SU-DHL-6 (cell line): ENCODE measurements at regions not wholly inside any gene's neighbourhood (a gene's known extent, or its start where the extent isn't known, plus 50 kb on each side); places are given as distances from the start of the nearest gene placed in this dataset.

Experiments
- H2AFZ ChIP-seq: fragments of 200-600 bp; sonication (generic); 2 replicates; pipeline ENCODE4 v1.6.1; 2014; ENCODE audit warnings: low read depth, mild to moderate bottlenecking, moderate library complexity, mixed read lengths, antibody characterized with exemption, low read length; ENCODE audit not compliant: severe bottlenecking
- H3F3A ChIP-seq: fragments of 200-600 bp; shearing (Covaris generic); 2 replicates; pipeline ENCODE4 v1.6.0; 2016; ENCODE audit warnings: antibody characterized with exemption, mild to moderate bottlenecking; ENCODE audit not compliant: insufficient read depth
- H3K27ac ChIP-seq: fragments of 200-600 bp; sonication (generic); 2 replicates; pipeline ENCODE4 v1.5.1; 2016; ENCODE audit warnings: low read depth, mild to moderate bottlenecking, low read length, moderate library complexity, mixed read lengths
- H3K27me3 ChIP-seq: fragments of 200-600 bp; sonication (generic), shearing (Covaris generic); 2 replicates; pipeline ENCODE4 v1.6.0; 2014; ENCODE audit warnings: mild to moderate bottlenecking, low read length
- H3K36me3 ChIP-seq: fragments of 200-600 bp; sonication (generic); 2 replicates; pipeline ENCODE4 v1.6.1; 2014; ENCODE audit warnings: mild to moderate bottlenecking, low read length, mixed read lengths
- H3K4me2 ChIP-seq: fragments of 300-600, 200-600 bp; shearing (Covaris generic), sonication (generic); 2 replicates; pipeline ENCODE4 v1.6.0; 2014; ENCODE audit warnings: low read length, low read depth, mild to moderate bottlenecking; ENCODE audit not compliant: poor library complexity, severe bottlenecking
- H3K4me3 ChIP-seq: fragments of 200-600 bp; sonication (generic); 2 replicates; pipeline ENCODE4 v1.5.1; 2014; ENCODE audit warnings: antibody characterized with exemption, low read length, mild to moderate bottlenecking, mixed read lengths; ENCODE audit not compliant: insufficient read depth, poor library complexity, severe bottlenecking
- H3K79me2 ChIP-seq: fragments of 200-600 bp; sonication (generic); 2 replicates; pipeline ENCODE4 v1.6.1; 2014; ENCODE audit warnings: mild to moderate bottlenecking, low read length, moderate library complexity; ENCODE audit not compliant: insufficient read depth
- H3K9ac ChIP-seq: fragments of 200-600 bp; sonication (generic); 2 replicates; pipeline ENCODE4 v1.7.0; 2014; ENCODE audit warnings: mild to moderate bottlenecking, low read length
- H3K9me2 ChIP-seq: fragments of 200-600 bp; sonication (generic); replicated peaks from 2 replicates; pipeline ENCODE4 v1.6.1; 2014; ENCODE audit warnings: low read length; ENCODE audit not compliant: insufficient read depth
- H3K9me3 ChIP-seq: fragments of 200-600 bp; sonication (generic); 2 replicates; pipeline ENCODE4 v1.6.1; 2014; ENCODE audit warnings: low read length, mixed read lengths; ENCODE audit not compliant: insufficient read depth
- H4K20me1 ChIP-seq: fragments of 200-600 bp; sonication (generic); 2 replicates; pipeline ENCODE4 v1.6.1; 2014; ENCODE audit warnings: low read depth, mild to moderate bottlenecking, antibody characterized with exemption, low read length, moderate library complexity, mixed read lengths
- CTCF ChIP-seq: fragments of 200-600 bp; sonication (generic); IDR thresholded peaks from one replicate; pipeline ENCODE4 v1.5.1; 2017; ENCODE audit warnings: antibody characterized with exemption, mild to moderate bottlenecking, low read length, moderate library complexity; ENCODE audit not compliant: insufficient read depth, poor library complexity, severe bottlenecking
- EZH2phosphoT487 ChIP-seq: fragments of 200-600 bp; sonication (generic), shearing (Covaris generic); conservative IDR thresholded peaks from 2 replicates; pipeline ENCODE4 v1.6.1; 2018; ENCODE audit warnings: mild to moderate bottlenecking, antibody characterized with exemption, low read length, moderate library complexity, mixed read lengths

GRCh38 chr3:84547207-84547606 is 411.6 kb upstream of the CADM2 start:
- TF ChIP-seq EZH2phosphoT487 (no peak), CTCF (no peak)
- no peaks in the 10 kb centered on the region for H3K9me3 ChIP-seq
- no peaks in the 10 kb centered on the region for H4K20me1 ChIP-seq
- peak overlapping the region; percentile 69 for H2AFZ ChIP-seq
- H3K79me2 ChIP-seq = no peaks in the 10 kb centered on the region
- H3K27me3 ChIP-seq = no peaks in the 10 kb centered on the region
- no peaks in the 10 kb centered on the region for H3F3A ChIP-seq
- no peak overlapping the region for H3K4me2 ChIP-seq
- no peak overlapping the region for H3K9ac ChIP-seq
- no peak overlapping the region for H3K4me3 ChIP-seq
- no peak overlapping the region for H3K27ac ChIP-seq
- H3K9me2 ChIP-seq = no peaks in the 10 kb centered on the region
- no peaks in the 10 kb centered on the region for H3K36me3 ChIP-seq

- Histone ChIP-seq H3F3A (no peaks in the 10 kb centered on the region), H3K79me2 (no peaks in the 10 kb centered on the region), H3K27ac (no peak overlapping the region), H3K9me3 (no peaks in the 10 kb centered on the region), H3K4me3 (no peak overlapping the region), H3K4me2 (peak overlapping the region; percentile 26), H3K9ac (no peak overlapping the region), H3K36me3 (no peaks in the 10 kb centered on the region), H2AFZ (peak overlapping the region; percentile 69), H3K9me2 (no peaks in the 10 kb centered on the region), H4K20me1 (no peaks in the 10 kb centered on the region), H3K27me3 (no peaks in the 10 kb centered on the region)
- TF ChIP-seq CTCF (peak; percentile 46), EZH2phosphoT487 (no peak)
Measured at GRCh38 chr3:84547971-84548970, 410.5 kb upstream of the CADM2 start.

- Histone ChIP-seq H3K9me3 (no peaks in the 10 kb centered on the region), H3K9ac (no peak overlapping the region), H3F3A (no peaks in the 10 kb centered on the region), H3K27ac (no peak overlapping the region), H3K9me2 (no peaks in the 10 kb centered on the region), H4K20me1 (no peaks in the 10 kb centered on the region), H3K4me3 (no peak overlapping the region), H3K27me3 (no peaks in the 10 kb centered on the region), H3K4me2 (no peak overlapping the region), H3K36me3 (no peaks in the 10 kb centered on the region), H2AFZ (no peak overlapping the region), H3K79me2 (no peaks in the 10 kb centered on the region)
- TF ChIP-seq CTCF (no peak), EZH2phosphoT487 (no peak)
Measured at GRCh38 chr3:84555629-84556028, 403.2 kb upstream of the CADM2 start.
